Loucy (cell line): ENCODE measurements at regions not wholly inside any gene's neighbourhood (a gene's known extent, or its start where the extent isn't known, plus 50 kb on each side); places are given as distances from the start of the nearest gene placed in this dataset.

Source experiments
- H2AFZ ChIP-seq: fragments of 200-600 bp; sonication (generic); 2 replicates; pipeline ENCODE4 v1.6.0; 2016; ENCODE audit warnings: antibody characterized with exemption, mild to moderate bottlenecking, low read length, moderate library complexity
- H3F3A ChIP-seq: fragments of 200-600 bp; 2 replicates; pipeline ENCODE4 v1.6.0; 2016; ENCODE audit warnings: antibody characterized with exemption, low read depth, mild to moderate bottlenecking
- H3K27me3 ChIP-seq: fragments of 200-600 bp; sonication (generic); 2 replicates; pipeline ENCODE4 v1.6.1; 2014; ENCODE audit warnings: low read length, mild to moderate bottlenecking; ENCODE audit not compliant: insufficient read depth, poor library complexity, severe bottlenecking
- H3K36me3 ChIP-seq: fragments of 200-600 bp; sonication (generic); 2 replicates; pipeline ENCODE4 v1.6.1; 2016; ENCODE audit warnings: low read length; ENCODE audit not compliant: insufficient read depth
- H3K4me1 ChIP-seq: fragments of 200-600 bp; sonication (generic); 2 replicates; pipeline ENCODE4 v1.5.1; 2014; ENCODE audit warnings: low read length, mild to moderate bottlenecking; ENCODE audit not compliant: insufficient read depth, poor library complexity, severe bottlenecking
- H3K4me2 ChIP-seq: fragments of 200-600 bp; sonication (generic); 2 replicates; pipeline ENCODE4 v1.6.0; 2014; ENCODE audit warnings: antibody characterized with exemption, low read length, low read depth, mild to moderate bottlenecking; ENCODE audit not compliant: poor library complexity, severe bottlenecking
- H3K4me3 ChIP-seq: fragments of 200-600 bp; sonication (generic); 2 replicates; pipeline ENCODE4 v1.5.1; 2014; ENCODE audit warnings: low read length, mild to moderate bottlenecking, mixed read lengths; ENCODE audit not compliant: poor library complexity, severe bottlenecking
- H3K79me2 ChIP-seq: fragments of 200-600 bp; sonication (generic); 2 replicates; pipeline ENCODE4 v1.6.1; 2014; ENCODE audit warnings: low read length; ENCODE audit not compliant: insufficient read depth
- H3K9ac ChIP-seq: fragments of 200-600 bp; sonication (generic); 2 replicates; pipeline ENCODE4 v1.6.0; 2014; ENCODE audit warnings: mild to moderate bottlenecking, low read depth, low read length, moderate library complexity; ENCODE audit not compliant: poor library complexity, severe bottlenecking
- H3K9me2 ChIP-seq: fragments of 200-600 bp; sonication (generic); replicated peaks from 2 replicates; pipeline ENCODE4 v1.6.1; 2016; ENCODE audit warnings: low read depth, low read length, mixed read lengths
- H3K9me3 ChIP-seq: fragments of 200-600 bp; sonication (generic); 2 replicates; pipeline ENCODE4 v1.6.1; 2014; ENCODE audit warnings: mild to moderate bottlenecking, antibody characterized with exemption, low read length, low read depth; ENCODE audit not compliant: insufficient read depth
- H4K20me1 ChIP-seq: fragments of 200-600 bp; sonication (generic); 2 replicates; pipeline ENCODE4 v1.6.0; 2014; ENCODE audit warnings: antibody characterized with exemption, low read length, mild to moderate bottlenecking; ENCODE audit not compliant: insufficient read depth, poor library complexity, severe bottlenecking
- CTCF ChIP-seq: fragments of 200-600 bp; sonication (generic); conservative IDR thresholded peaks from 2 replicates; pipeline ENCODE4 v1.5.1; 2014; ENCODE audit warnings: mild to moderate bottlenecking, antibody characterized with exemption, low read length
- EZH2phosphoT487 ChIP-seq: fragments of 200-600 bp; IDR thresholded peaks from 2 replicates; pipeline ENCODE4 v1.6.1; 2018; ENCODE audit warnings: antibody characterized with exemption, mild to moderate bottlenecking, moderate library complexity, borderline replicate concordance

GRCh38 chr2:145007093-145007959 lies 487.4 kb upstream of the ZEB2 start:
- Histone ChIP-seq H4K20me1 (no peaks in the 10 kb centered on the region), H3K4me3 (no peak overlapping the region), H3K79me2 (no peaks in the 10 kb centered on the region), H3K9me3 (no peaks in the 10 kb centered on the region), H3K4me1 (no peaks in the 10 kb centered on the region), H2AFZ (no peak overlapping the region), H3K27me3 (no peaks in the 10 kb centered on the region), H3K36me3 (no peaks in the 10 kb centered on the region), H3K4me2 (no peak overlapping the region), H3K9me2 (no peaks in the 10 kb centered on the region), H3K9ac (no peak overlapping the region), H3F3A (no peaks in the 10 kb centered on the region)
- TF ChIP-seq CTCF (no peak), EZH2phosphoT487 (no peak)

- Histone ChIP-seq H4K20me1 (no peaks in the 10 kb centered on the region), H3K79me2 (no peaks in the 10 kb centered on the region), H3K9ac (no peak overlapping the region), H3K27me3 (no peaks in the 10 kb centered on the region), H3F3A (no peaks in the 10 kb centered on the region), H3K9me3 (no peaks in the 10 kb centered on the region), H3K4me1 (no peaks in the 10 kb centered on the region), H3K36me3 (no peaks in the 10 kb centered on the region), H3K4me2 (no peak overlapping the region), H2AFZ (no peak overlapping the region), H3K4me3 (no peak overlapping the region), H3K9me2 (no peaks in the 10 kb centered on the region)
- TF ChIP-seq CTCF (no peak), EZH2phosphoT487 (no peak)
Observed at GRCh38 chr2:145002624-145003023, 482.7 kb upstream of the ZEB2 start.

- no peaks in the 10 kb centered on the region for H3K27me3 ChIP-seq
- H3K9me2 ChIP-seq = no peaks in the 10 kb centered on the region
- H4K20me1 ChIP-seq = no peaks in the 10 kb centered on the region
- no peaks in the 10 kb centered on the region for H3K36me3 ChIP-seq
- TF ChIP-seq EZH2phosphoT487 (no peak), CTCF (no peak)
- H3K4me3 ChIP-seq = no peak overlapping the region
- no peaks in the 10 kb centered on the region for H3K4me1 ChIP-seq
- no peak overlapping the region for H3K9ac ChIP-seq
- H3K79me2 ChIP-seq = no peaks in the 10 kb centered on the region
- no peaks in the 10 kb centered on the region for H3K9me3 ChIP-seq
- no peak overlapping the region for H3K4me2 ChIP-seq
- H2AFZ ChIP-seq = no peak overlapping the region
- H3F3A ChIP-seq = no peaks in the 10 kb centered on the region
Observed at GRCh38 chr2:145000376-145000775, 480.5 kb upstream of the ZEB2 start.
